Coronary artery (tissue), 2 donors: ENCODE measurements at regions not wholly inside any gene's neighbourhood (a gene's known extent, or its start where the extent isn't known, plus 50 kb on each side); places are given as distances from the start of the nearest gene placed in this dataset.

Experiments
- DNase-seq: peaks from one replicate; pipeline ENCODE4 v3.0.0-alpha.2; 2017; ENCODE audit warnings: low spot score
- H3K27ac ChIP-seq, 2 donors: fragments of 200-600 bp; sonication (generic); one replicate each; pipeline ENCODE4 v1.5.1; 2016 to 2019
- H3K4me3 ChIP-seq: fragments of 200-600 bp; sonication (generic); 2 replicates; pipeline ENCODE4 v1.5.1; 2016; ENCODE audit warnings: mild to moderate bottlenecking, moderate library complexity
- TF ChIP-seq, protein P1 (sequence below): fragments of 200-600 bp; sonication (generic); IDR thresholded peaks from one replicate; pipeline ENCODE4 v1.5.1; 2019; ENCODE audit warnings: antibody characterized with exemption

DNA sequence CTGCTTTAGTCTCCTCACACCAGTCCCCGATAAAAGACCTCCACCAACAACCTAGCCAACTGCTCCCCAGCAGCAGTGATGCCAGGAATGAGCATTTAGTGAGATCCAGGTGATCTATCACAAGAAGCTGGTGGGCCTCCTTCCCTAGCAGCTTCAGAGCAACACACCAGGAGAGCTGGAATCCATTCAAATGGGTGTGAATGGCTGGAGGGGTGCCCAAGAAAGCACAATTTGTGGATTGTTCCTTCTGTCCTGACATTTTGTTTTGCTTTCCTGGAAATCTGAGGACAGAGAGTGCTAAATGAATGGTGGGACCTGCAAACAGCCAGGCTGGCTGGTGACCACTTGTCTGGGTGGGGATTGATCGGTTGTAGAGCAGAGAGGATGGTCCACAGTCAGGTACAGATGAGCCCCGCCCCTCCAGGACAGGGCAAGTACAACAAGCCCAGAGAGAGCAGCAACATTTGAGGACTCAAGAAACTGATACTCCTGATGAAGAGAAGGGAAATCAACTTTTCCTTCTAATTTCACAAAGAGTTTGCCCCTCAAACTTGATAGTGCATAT, 316.8 kb downstream of the VPS13C start:
- TF ChIP-seq, protein P1, sequence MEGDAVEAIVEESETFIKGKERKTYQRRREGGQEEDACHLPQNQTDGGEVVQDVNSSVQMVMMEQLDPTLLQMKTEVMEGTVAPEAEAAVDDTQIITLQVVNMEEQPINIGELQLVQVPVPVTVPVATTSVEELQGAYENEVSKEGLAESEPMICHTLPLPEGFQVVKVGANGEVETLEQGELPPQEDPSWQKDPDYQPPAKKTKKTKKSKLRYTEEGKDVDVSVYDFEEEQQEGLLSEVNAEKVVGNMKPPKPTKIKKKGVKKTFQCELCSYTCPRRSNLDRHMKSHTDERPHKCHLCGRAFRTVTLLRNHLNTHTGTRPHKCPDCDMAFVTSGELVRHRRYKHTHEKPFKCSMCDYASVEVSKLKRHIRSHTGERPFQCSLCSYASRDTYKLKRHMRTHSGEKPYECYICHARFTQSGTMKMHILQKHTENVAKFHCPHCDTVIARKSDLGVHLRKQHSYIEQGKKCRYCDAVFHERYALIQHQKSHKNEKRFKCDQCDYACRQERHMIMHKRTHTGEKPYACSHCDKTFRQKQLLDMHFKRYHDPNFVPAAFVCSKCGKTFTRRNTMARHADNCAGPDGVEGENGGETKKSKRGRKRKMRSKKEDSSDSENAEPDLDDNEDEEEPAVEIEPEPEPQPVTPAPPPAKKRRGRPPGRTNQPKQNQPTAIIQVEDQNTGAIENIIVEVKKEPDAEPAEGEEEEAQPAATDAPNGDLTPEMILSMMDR, result no peak
- Histone ChIP-seq H3K4me3 (no peak overlapping the region), H3K27ac (no peak overlapping the region)
- no peak for DNase-seq

DNA sequence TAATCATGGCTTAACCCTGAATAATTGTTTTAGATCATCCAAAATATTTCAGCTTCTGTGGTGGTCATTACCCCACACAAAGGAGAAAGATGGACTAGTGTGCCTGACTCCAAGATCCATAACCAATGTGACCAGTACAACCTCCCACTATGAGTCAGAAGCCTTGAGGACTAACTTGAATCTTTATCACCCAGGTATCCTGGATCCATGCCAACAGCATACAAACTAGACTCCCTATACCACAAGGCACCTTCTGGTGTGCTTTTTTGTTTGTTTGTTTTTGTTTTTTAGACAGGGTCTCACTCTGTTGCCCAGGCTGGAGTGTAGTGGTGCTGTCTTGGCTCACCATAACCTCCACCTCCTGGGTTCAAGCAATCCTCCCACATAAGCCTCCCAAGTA, 317.7 kb downstream of the VPS13C start:
- TF ChIP-seq, protein P1, result no peak
- DNase-seq, result no peak
- Histone ChIP-seq H3K4me3 (no peak overlapping the region), H3K27ac (no peak overlapping the region)

DNA sequence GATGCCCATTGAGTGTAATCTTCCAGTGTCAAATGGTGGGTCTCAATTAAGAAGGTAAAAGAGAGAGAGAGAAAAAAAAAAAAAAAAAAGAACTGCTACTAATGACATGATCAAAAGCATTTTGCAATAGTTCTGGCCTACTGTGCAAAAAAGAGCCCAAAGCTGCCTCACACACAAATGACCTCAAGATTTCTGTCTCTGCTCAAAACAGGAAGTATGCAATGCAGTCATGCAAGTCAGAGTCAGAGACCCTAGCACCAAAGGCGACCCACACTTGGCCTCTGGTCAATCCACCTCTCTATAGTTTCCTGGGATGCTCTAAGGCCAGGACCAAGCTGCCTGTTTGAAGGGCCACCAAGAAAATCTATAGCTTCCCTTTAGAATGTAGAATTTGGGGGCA, 323.5 kb downstream of the VPS13C start:
- DNase-seq, result no peak
- TF ChIP-seq, protein P1, result no peak
- Histone ChIP-seq H3K27ac (no peak overlapping the region), H3K4me3 (no peak overlapping the region)

DNA sequence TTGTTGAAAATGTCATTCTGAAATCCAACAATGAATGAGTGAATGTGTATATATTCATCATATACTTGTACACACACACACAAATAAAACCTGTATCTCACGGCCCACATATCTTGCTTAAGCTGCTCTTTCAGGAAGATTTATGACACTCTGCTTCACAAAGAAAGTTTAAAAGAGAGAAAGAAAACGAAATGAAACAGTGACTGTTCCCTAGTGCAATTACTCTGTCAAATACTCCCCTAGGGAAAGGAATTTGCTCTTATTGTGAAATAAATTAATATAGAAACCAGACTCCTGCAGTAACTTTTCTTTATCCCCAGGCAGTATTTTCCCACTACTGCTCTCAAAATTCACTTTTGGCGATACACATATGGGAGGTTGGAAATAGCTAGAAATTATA, 329.1 kb downstream of the VPS13C start:
- no peak overlapping the region for H3K4me3 ChIP-seq
- TF ChIP-seq, protein P1, result no peak
- no peak overlapping the region for H3K27ac ChIP-seq
- DNase-seq, result no peak

DNA sequence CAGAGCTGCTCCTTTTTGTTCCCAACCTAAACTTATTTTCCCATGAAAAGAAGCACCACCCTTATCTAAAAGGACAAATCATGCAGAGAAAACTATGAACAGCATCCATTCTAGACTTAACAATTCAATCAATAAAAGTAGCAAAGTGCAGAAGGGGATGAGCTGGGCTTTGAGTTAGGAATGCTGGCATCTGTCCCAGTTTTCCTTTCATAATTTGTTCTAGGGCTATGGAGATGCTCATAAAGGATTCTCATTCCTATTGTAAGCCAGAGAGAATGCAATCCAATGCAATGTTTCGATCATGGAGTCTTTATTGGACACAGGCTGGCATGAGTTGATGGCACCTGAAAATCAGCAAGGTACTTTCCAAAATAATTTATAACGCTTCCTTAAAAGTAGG, 330.6 kb downstream of the VPS13C start:
- DNase-seq, result no peak
- Histone ChIP-seq H3K4me3 (no peak overlapping the region), H3K27ac (no peak overlapping the region)
- TF ChIP-seq, protein P1, result no peak

DNA sequence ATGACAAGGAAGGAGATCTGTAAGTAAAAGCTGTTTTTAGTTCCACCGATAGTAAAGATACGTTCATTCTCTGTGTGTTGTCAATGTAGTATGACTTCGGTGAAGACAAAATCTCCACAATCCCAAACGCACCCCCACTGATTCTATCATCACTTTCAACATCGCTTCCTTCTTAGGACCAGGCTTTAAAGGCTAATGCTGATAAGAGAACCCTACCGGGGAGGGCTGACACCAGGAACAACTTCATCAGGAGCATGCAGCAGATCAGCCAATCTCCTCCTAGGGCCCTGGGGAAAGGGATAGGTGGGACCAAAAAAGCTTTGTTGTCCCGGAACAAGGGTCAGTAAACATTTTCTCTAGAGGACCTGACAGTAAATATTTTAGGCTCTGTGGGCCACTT, 334.1 kb downstream of the VPS13C start:
- TF ChIP-seq, protein P1, result no peak
- no peak overlapping the region for H3K27ac ChIP-seq
- DNase-seq, result no peak
- no peak overlapping the region for H3K4me3 ChIP-seq

DNA sequence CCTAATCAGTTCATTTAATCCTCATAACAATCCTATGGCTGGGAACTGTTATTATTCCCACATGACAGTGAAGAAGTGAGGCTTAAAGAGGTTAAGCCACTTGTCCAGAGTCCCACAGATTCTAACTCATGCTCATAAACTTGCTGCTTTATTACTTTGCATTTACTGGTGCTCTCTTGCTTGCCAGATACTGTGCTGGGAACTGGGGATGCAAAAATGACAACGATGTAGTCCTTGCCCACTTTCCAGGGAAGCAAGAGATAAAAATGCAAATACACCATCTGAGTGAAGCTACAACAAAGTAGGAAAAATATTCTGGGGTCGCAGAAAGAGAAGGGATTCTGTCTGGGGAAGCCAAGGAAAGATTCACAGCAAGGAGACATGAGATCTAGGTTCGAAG, 335.0 kb downstream of the VPS13C start:
- no peak overlapping the region for H3K27ac ChIP-seq
- DNase-seq, result no peak
- no peak overlapping the region for H3K4me3 ChIP-seq
- TF ChIP-seq, protein P1, result no peak
